GM12878 (cell line): ENCODE measurements at regions not wholly inside any gene's neighbourhood (a gene's known extent, or its start where the extent isn't known, plus 50 kb on each side); places are given as distances from the start of the nearest gene placed in this dataset.

Experiments used
- ATAC-seq: fragments of 200-7000 bp; cut with Tn5 transposase; 3 replicates; pipeline ENCODE4 v1.9.1; 2020; ENCODE audit warnings: mild to moderate bottlenecking, moderate library complexity
- BruUV-seq: library from RNA; stranded (reverse); fragments of 400-500 nt; replicated peaks from 2 replicates; lab custom pipeline; 2021; lab: Mats Ljungman, UMichigan
- CTCF ChIA-PET: fragments of 300-600 bp; sonication (Branson Sonifier 250); formaldehyde crosslinking; extraction: SDS; loops from one replicate; lab custom pipeline; 2021; ENCODE audit warnings: inconsistent platforms; lab: Yijun Ruan, JAX
- POLR2A ChIA-PET: fragments of 350-600 bp; formaldehyde crosslinking; extraction: SDS; loops from one replicate; lab custom pipeline; 2021; ENCODE audit warnings: inconsistent platforms; lab: Charles Lee
- RAD21 ChIA-PET: fragments of 300-600 bp; sonication (Branson Sonifier 250); formaldehyde crosslinking; loops from one replicate; lab custom pipeline; 2023; ENCODE audit warnings: antibody characterized with exemption; ENCODE audit not compliant: unreplicated experiment; lab: Charles Lee
- SMC1A ChIA-PET: fragments of 300-600 bp; sonication (Branson Sonifier 250); formaldehyde crosslinking; loops from one replicate; lab custom pipeline; 2023; ENCODE audit not compliant: unreplicated experiment, uncharacterized antibody; lab: Charles Lee
- DNase-seq: peaks from one replicate; pipeline ENCODE4 v3.0.0-alpha.2; 2011; ENCODE audit warnings: low read depth, low spot score
- FAIRE-seq: peaks from 3 replicates; lab custom pipeline; 2011; peaks lifted over from hg19 to GRCh38; lab: Jason Lieb, UNC
- H2AFZ ChIP-seq: 2 replicates; pipeline ENCODE4 v1.6.0; 2011; ENCODE audit warnings: low read depth, low read length, control low read depth; ENCODE audit not compliant: control insufficient read depth
- H3K27ac ChIP-seq: 2 replicates; pipeline ENCODE4 v1.5.1; 2011; ENCODE audit warnings: control low read depth; ENCODE audit not compliant: control insufficient read depth, insufficient read depth
- H3K27me3 ChIP-seq, 2 experiments: replicated peaks in 1 of 2; 2 replicates each; pipeline versions ENCODE4 v1.6.0 to v1.6.1; 2011; ENCODE audit warnings: low read length in 1 of 2; ENCODE audit not compliant: control insufficient read depth in 2 of 2, insufficient read depth in 2 of 2
- H3K36me3 ChIP-seq, 2 experiments: 2 replicates each; pipeline ENCODE4 v1.5.1; 2011; ENCODE audit warnings: low read length in 1 of 2; ENCODE audit not compliant: control insufficient read depth in 2 of 2, insufficient read depth in 2 of 2
- H3K4me1 ChIP-seq: 2 replicates; pipeline ENCODE4 v1.6.1; 2011; ENCODE audit warnings: mild to moderate bottlenecking, low read length, moderate library complexity, mixed read lengths; ENCODE audit not compliant: control insufficient read depth, insufficient read depth
- H3K4me2 ChIP-seq: 2 replicates; pipeline ENCODE4 v1.6.0; 2011; ENCODE audit warnings: control low read depth; ENCODE audit not compliant: control insufficient read depth, insufficient read depth
- H3K4me3 ChIP-seq: fragments of 200-600 bp; sonication (generic); 2 replicates; pipeline ENCODE4 v1.5.1; 2016
- H3K79me2 ChIP-seq: 2 replicates; pipeline ENCODE4 v1.6.0; 2011; ENCODE audit warnings: low read length; ENCODE audit not compliant: control insufficient read depth, insufficient read depth
- H3K9ac ChIP-seq: 2 replicates; pipeline ENCODE4 v1.8.0; 2011; ENCODE audit warnings: low read length, control low read depth, mixed read lengths; ENCODE audit not compliant: control insufficient read depth, insufficient read depth
- H3K9me3 ChIP-seq: replicated peaks from 3 replicates; pipeline ENCODE4 v1.5.1; 2011; ENCODE audit warnings: mild to moderate bottlenecking, low read length; ENCODE audit not compliant: control insufficient read depth, insufficient read depth
- H4K20me1 ChIP-seq: 2 replicates; pipeline ENCODE4 v1.6.0; 2011; ENCODE audit not compliant: control insufficient read depth, insufficient read depth
- ASH2L ChIP-seq: fragments of 300-600, 200-600 bp; sonication (generic); IDR thresholded peaks from 2 replicates; pipeline ENCODE4 v1.6.1; 2017; ENCODE audit warnings: low read depth, mild to moderate bottlenecking, borderline replicate concordance
- CEBPB ChIP-seq, 2 experiments: fragments of 150-350 bp in 1 of 2; IDR thresholded peaks; 2 replicates each; pipeline ENCODE4 v1.6.1; 2012 to 2014; ENCODE audit warnings: low read depth in 2 of 2, low read length in 2 of 2, borderline replicate concordance in 1 of 2, inconsistent platforms in 1 of 2
- ESRRA ChIP-seq: IDR thresholded peaks from 2 replicates; pipeline ENCODE4 v1.6.1; 2012; ENCODE audit warnings: mild to moderate bottlenecking, low read length, improper control_type of control experiment
- EZH2 ChIP-seq: IDR thresholded peaks from 2 replicates; pipeline ENCODE4 v1.6.1; 2012; ENCODE audit warnings: low read depth, mild to moderate bottlenecking, control low read depth, inconsistent platforms, low read length, borderline replicate concordance; ENCODE audit not compliant: control insufficient read depth
- MXI1 ChIP-seq: fragments of 150-350 bp; IDR thresholded peaks from 2 replicates; pipeline ENCODE4 v1.6.1; 2011; ENCODE audit warnings: low read depth, mild to moderate bottlenecking, inconsistent platforms, low read length, improper control_type of control experiment
- MYC ChIP-seq: IDR thresholded peaks from 2 replicates; pipeline ENCODE4 v1.6.1; 2011; ENCODE audit warnings: mild to moderate bottlenecking, low read length, moderate library complexity, inconsistent platforms; ENCODE audit not compliant: insufficient read depth, insufficient replicate concordance, insufficient read length, severe bottlenecking
- PKNOX1 ChIP-seq: fragments of 450-650 bp; IDR thresholded peaks from 2 replicates; pipeline ENCODE4 v1.6.1; 2016; ENCODE audit warnings: mild to moderate bottlenecking
- SMARCA5 ChIP-seq: fragments of 450-650 bp; IDR thresholded peaks from 2 replicates; pipeline ENCODE4 v1.6.1; 2017; ENCODE audit warnings: mild to moderate bottlenecking
- YBX1 ChIP-seq: fragments of 450-650 bp; IDR thresholded peaks from 2 replicates; pipeline ENCODE4 v1.6.1; 2016; ENCODE audit warnings: antibody characterized with exemption
- WGBS: methylation state at CpG from one replicate; pipeline ENCODE4 v1.1.6; 2016; ENCODE audit warnings: low lambda C conversion rate; ENCODE audit not compliant: insufficient replicate concordance, insufficient coverage; ENCODE audit errors: missing lambda C conversion rate; 5-methylcytosine and 5-hydroxymethylcytosine counted together
- in situ Hi-C: fragments of 300-500 bp; cut with MboI; formaldehyde crosslinking; loops from 9 replicates; pipeline ENCODE4 v1.14.3; 2018; ENCODE audit warnings: mixed read lengths
- intact Hi-C: fragments of 100-400 bp; cut with micrococcal nuclease; formaldehyde crosslinking; loops from one replicate; pipeline ENCODE4 v1.14.2; 2022; ENCODE audit not compliant: unreplicated experiment

DNA sequence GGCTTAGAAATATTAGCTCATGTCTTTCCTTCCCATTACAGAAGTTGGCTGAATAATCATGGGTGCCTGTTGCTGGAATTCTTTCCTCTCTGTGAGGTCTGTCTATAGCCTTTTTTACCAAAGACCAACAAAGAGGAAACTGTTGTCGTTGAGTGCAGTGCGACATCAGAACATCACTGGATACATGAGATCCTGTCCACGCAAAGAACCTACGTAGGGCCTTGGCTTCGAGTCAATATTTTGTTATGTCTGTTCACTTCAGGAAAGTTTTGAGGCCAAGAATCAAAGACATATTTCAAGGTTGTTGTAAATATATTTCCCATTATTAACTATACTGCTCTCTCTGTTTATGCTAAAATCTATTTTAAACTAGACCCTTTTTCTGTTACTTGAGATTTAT, 101.5 kb upstream of the IL12A start:
- SMC1A ChIA-PET: interaction anchor here (1.0 to 22.1 kb wide), 19 partner anchors 14 to 528 kb away, joined by 3 to 589 read pairs (median 6); partner anchors contain the start of gene IL12A
- TF ChIP-seq EZH2: no peak
- TF ChIP-seq, all 136 proteins: peak for 0
- CTCF ChIA-PET: interaction anchor here (1.2 to 19.3 kb wide), 10 partner anchors 14 to 276 kb away, joined by 3 to 843 read pairs (median 51); partner anchors contain the start of gene IL12A
- POLR2A ChIA-PET: interaction anchor here (1.0 kb wide), 1 partner anchor 11 kb away, joined by 4 read pairs; no protein-coding TSS in a partner anchor
- BruUV-seq: no TSS peak
- H3K4me3 ChIP-seq: no peak overlapping the region
- ATAC-seq: no peak
- in situ Hi-C loops (no loop called here), intact Hi-C loops (loop anchor here (2.0 to 10.0 kb wide), 5 partner anchors 78 to 525 kb away; partner anchors contain the start of genes C3orf80 and IL12A)
- H3K27ac ChIP-seq: no peak overlapping the region
- H3K4me2 ChIP-seq: no peak overlapping the region
- H3K4me1 ChIP-seq: no peaks in the 10 kb centered on the region
- no peak for DNase-seq
- FAIRE-seq: no peak
- H2AFZ ChIP-seq: no peak overlapping the region
- RAD21 ChIA-PET: interaction anchor here (1.0 to 11.3 kb wide), 8 partner anchors 8 to 527 kb away, joined by 3 to 387 read pairs (median 18); partner anchors contain the start of gene IL12A
- no peaks in the 10 kb centered on the region for H3K9me3 ChIP-seq
- no peaks in the 10 kb centered on the region for H3K27me3 ChIP-seq
- no peak overlapping the region for H3K9ac ChIP-seq
- no peaks in the 10 kb centered on the region for H3K36me3 ChIP-seq
- 97% methylated on average over 5 of the region's 5 CpGs for WGBS
- no peaks in the 10 kb centered on the region for H4K20me1 ChIP-seq
- H3K79me2 ChIP-seq: no peaks in the 10 kb centered on the region

- intact Hi-C loops: loop anchor here (2.0 to 10.0 kb wide), 5 partner anchors 77 to 524 kb away; partner anchors contain the start of genes C3orf80 and IL12A
- no peak for FAIRE-seq
Measured at GRCh38 chr3:159887911-159888310, 100.7 kb upstream of the IL12A start.

More at GRCh38 chr3:159887911-159888310, 100.7 kb upstream of the IL12A start:
- no TSS peak for BruUV-seq
- TF ChIP-seq MYC (no peak), ASH2L (no peak), MXI1 (no peak), SMARCA5 (no peak), PKNOX1 (no peak), CEBPB (IDR thresholded peaks at IDR 0.05; ENCODE audit: borderline replicate concordance in 1 of 2, low read depth in 2 of 2, low read length in 2 of 2) (no peak), YBX1 (no peak), ESRRA (no peak)
- H2AFZ ChIP-seq: no peak overlapping the region
- in situ Hi-C loops: no loop called here
- no peaks in the 10 kb centered on the region for H3K27me3 ChIP-seq
- H3K9ac ChIP-seq: no peak overlapping the region
- H3K9me3 ChIP-seq: no peaks in the 10 kb centered on the region
- no peak overlapping the region for H3K4me3 ChIP-seq
- no peaks in the 10 kb centered on the region for H3K79me2 ChIP-seq
- no peak overlapping the region for H3K27ac ChIP-seq
- 93% methylated on average over 3 of the region's 3 CpGs for WGBS
- H3K36me3 ChIP-seq: no peaks in the 10 kb centered on the region
- CTCF ChIA-PET: interaction anchor here (1.0 to 19.3 kb wide), 8 partner anchors 13 to 145 kb away, joined by 4 to 843 read pairs (median 6); partner anchors contain the start of gene IL12A
- RAD21 ChIA-PET: interaction anchor here (1.0 to 11.3 kb wide), 9 partner anchors 10 to 526 kb away, joined by 3 to 387 read pairs (median 6); partner anchors contain the start of gene IL12A
- POLR2A ChIA-PET: interaction anchor here (1.7 kb wide), 1 partner anchor 10 kb away, joined by 5 read pairs; no protein-coding TSS in a partner anchor
- H3K4me2 ChIP-seq: no peak overlapping the region
- SMC1A ChIA-PET: interaction anchor here (0.8 to 22.1 kb wide), 14 partner anchors 9 to 523 kb away, joined by 3 to 589 read pairs (median 5); partner anchors contain the start of gene IL12A
- DNase-seq (no peak), ATAC-seq (no peak)
- H4K20me1 ChIP-seq: no peaks in the 10 kb centered on the region
- H3K4me1 ChIP-seq: no peaks in the 10 kb centered on the region
